GM13977 (cell line): ENCODE measurements at regions not wholly inside any gene's neighbourhood (a gene's known extent, or its start where the extent isn't known, plus 50 kb on each side); places are given as distances from the start of the nearest gene placed in this dataset.

Experiments
- DNase-seq: peaks from one replicate; pipeline ENCODE4 v3.0.0; 2012; ENCODE audit warnings: low spot score
- CTCF ChIP-seq: IDR thresholded peaks from 2 replicates; pipeline ENCODE4 v1.5.1; 2012; ENCODE audit warnings: mild to moderate bottlenecking, control low read depth; ENCODE audit not compliant: insufficient read depth; ENCODE audit errors: extremely low read depth, missing control alignments
- in situ Hi-C: fragments of 300-500 bp; cut with MboI; formaldehyde crosslinking; loops from one replicate; pipeline ENCODE4 v1.12.0; 2022; ENCODE audit warnings: low sequenced_read_pairs, low pct_unique_long_range_greater_than_20kb, mixed read lengths, inconsistent platforms; ENCODE audit not compliant: unreplicated experiment

- no peak for TF ChIP-seq CTCF
- in situ Hi-C loops = no loop called here
- no peak for DNase-seq
Measured at GRCh38 chr3:14258906-14259904, 80.6 kb downstream of the LSM3 start.

- in situ Hi-C loops = loop anchor here (5.0 kb wide), 1 partner anchor 207 kb away; no protein-coding TSS in a partner anchor
- DNase-seq = no peak
- TF ChIP-seq CTCF = no peak
Measured at GRCh38 chr3:14260463-14260862, 81.8 kb downstream of the LSM3 start.

DNA sequence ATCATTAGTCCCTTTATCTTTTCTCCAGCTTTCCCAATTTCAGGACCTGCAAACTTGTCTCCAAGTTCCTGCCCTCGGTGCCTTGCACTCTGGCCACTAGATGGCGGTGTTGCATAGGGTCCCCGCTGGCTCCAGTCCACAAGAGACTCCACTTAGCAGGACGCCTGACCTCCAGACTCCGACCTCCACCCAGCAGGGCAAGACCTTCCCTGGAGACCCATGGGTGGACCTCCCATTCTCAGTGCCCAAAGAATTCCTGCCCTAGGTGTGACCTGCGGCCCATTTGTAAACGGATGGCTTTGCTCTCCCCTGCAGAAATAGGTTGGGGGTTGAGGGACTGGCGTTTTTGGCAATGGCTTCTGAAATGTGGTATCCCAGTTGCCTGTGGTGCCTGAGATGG lies 82.6 kb downstream of the LSM3 start:
- in situ Hi-C loops = loop anchor here (5.0 kb wide), 1 partner anchor 206 kb away; no protein-coding TSS in a partner anchor
- DNase-seq = peak; percentile 82

GRCh38 chr3:14262212-14262611 lies 83.6 kb downstream of the LSM3 start:
- TF ChIP-seq CTCF = no peak
- in situ Hi-C loops = loop anchor here (5.0 kb wide), 1 partner anchor 205 kb away; no protein-coding TSS in a partner anchor
- DNase-seq = no peak

More for the DNA sequence above, 82.6 kb downstream of the LSM3 start:
- TF ChIP-seq CTCF = peak; percentile 98

GRCh38 chr3:14262867-14263266 lies 84.2 kb downstream of the LSM3 start:
- no peak for TF ChIP-seq CTCF
- in situ Hi-C loops = loop anchor here (5.0 kb wide), 1 partner anchor 204 kb away; no protein-coding TSS in a partner anchor
- no peak for DNase-seq

GRCh38 chr3:14263317-14264005 lies 84.8 kb downstream of the LSM3 start:
- no peak for TF ChIP-seq CTCF
- DNase-seq = no peak
- in situ Hi-C loops = loop anchor here (5.0 kb wide), 1 partner anchor 204 kb away; no protein-coding TSS in a partner anchor
